GM18505 (cell line): ENCODE measurements at regions not wholly inside any gene's neighbourhood (a gene's known extent, or its start where the extent isn't known, plus 50 kb on each side); places are given as distances from the start of the nearest gene placed in this dataset.

Source experiments
- ATAC-seq: cut with Tn5 transposase; IDR thresholded peaks from one replicate; pipeline ENCODE4 v1.9.1; 2021; ENCODE audit not compliant: unreplicated experiment
- POLR2A ChIP-seq: IDR thresholded peaks from 4 replicates; pipeline ENCODE4 v1.6.1; 2011; ENCODE audit warnings: borderline replicate concordance; ENCODE audit not compliant: insufficient read depth, insufficient read length; ENCODE audit errors: extremely low read depth

DNA sequence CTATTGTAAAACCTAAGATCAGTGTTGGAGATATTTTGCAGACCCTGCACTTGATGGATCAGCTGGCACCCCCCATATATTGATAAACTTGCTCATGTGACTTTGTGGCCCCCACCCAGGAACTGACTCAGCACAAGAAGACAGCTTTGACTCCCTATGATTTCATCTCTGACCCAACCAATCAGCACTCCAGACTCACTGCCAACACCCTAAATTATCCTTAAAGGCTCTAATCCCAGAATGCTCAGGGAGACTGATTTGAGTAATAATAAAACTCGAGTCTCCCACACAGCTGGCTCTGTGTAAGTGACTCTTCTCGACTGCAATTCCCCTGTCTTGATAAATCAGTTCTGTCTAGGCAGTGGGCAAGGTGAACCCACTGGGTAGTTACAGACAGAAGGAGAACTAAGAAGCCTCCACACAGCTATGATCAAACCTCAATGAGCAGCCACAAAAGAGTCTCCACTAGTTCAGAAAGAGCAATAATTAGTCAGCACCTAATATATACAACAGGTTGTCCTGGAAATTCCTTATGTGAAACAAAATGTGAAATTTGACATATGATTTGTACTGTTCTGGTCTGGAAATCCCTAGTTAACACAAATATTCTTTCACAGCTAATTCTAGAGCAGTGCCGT is 52.2 kb downstream of the ACTL7B start:
- ATAC-seq, result no peak
- no peak for TF ChIP-seq POLR2A

DNA sequence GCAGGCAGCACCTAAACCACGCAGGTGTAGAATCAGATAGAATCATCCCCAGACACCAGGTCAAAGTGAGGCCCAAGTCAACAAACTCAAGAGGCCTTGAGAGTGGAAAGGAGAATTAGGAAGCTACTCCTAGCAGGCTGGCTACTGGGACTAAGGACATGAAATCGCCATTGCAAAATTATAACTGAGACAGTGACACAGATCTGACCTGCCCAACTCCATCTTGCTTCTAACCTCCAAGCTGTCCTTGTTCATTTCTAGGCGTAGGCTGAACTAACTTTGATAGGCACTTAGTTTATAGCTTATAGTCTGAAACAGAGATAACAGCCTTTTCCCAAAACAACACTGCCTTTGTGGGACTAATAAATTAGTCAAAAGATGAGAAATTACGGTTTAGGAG is 52.8 kb downstream of the ACTL7B start:
- no peak for TF ChIP-seq POLR2A
- no peak for ATAC-seq

DNA sequence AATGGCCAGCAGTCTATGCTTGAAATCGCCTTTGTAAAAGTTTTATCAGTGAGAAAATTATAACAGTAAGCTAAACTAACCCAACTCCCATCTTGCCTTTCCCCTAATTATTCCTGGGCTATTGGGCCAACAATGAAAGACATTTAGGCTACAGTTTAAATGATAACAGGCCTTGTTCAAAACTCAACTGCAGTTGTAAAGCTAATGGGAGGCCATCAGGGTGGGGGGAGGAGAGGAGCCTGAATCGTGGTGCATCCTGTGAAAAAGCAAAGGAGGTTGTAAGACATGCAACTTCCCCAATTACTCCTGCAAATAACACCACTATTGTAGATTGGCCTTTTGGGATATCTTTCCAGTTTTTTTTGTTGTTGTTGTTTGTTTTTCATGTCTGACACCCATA is 53.8 kb downstream of the ACTL7B start:
- ATAC-seq, result no peak
- TF ChIP-seq POLR2A, result no peak

DNA sequence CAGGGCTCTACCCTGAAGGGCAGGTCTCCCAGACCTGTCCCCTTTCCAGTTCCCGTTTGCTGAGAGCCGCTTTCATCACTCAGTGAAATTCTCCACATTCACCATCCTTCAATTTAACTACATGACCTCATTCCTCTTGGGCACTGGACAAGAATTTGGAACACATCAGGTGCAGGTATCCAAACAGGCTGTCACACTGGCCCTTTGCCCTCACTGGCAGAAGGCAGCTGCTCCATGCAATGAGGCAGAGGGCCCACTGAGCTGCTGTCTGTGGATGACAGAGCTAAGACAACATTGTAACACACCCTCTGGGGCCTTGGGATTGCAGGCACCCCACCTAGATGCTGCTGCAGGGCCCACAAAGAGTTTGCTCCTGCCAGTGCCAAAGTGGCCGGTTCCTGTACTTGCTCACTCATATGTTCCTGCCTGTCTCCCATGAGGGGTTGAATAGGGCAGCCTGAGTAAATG is 55.1 kb downstream of the ACTL7B start:
- no peak for ATAC-seq
- no peak for TF ChIP-seq POLR2A

DNA sequence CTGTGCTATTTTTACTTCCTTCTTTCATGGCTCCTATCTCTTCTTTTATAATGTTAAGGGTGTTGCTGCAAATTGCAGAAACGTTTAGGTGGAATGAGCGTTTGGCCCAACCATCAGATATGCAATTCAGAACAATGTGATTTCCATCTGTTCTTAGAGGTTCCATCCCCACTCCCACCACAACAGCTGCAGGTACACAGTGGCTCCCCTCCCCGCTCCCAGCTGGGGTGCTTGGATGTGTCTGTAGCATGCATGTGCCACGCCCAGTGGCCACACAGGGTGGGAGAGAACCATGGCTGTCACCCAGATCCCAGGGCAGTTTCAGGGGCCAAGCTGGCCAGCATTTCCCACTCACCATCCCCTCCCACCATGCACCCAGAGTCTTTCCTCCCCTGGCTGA is 62.2 kb downstream of the ACTL7B start:
- no peak for ATAC-seq
- no peak for TF ChIP-seq POLR2A

DNA sequence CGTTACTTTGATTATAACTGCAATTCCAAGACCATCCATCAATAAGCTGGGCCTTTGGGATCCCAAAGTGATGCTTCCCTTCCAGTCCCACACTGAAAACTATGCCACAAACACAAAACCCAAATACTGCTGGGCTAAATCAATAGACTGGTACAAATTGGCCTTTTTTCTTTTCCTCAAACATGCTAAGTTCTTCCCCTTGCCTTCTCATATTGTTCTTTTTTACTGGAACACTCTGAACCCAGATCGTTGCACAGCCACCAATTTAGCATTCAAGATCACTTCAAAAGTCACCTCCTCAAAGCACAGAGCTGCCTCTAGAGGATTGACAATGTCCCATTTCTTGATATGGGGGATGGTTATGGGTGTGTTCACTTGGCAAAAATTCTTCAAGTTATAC is 66.0 kb downstream of the ACTL7B start:
- ATAC-seq, result no peak
- no peak for TF ChIP-seq POLR2A

DNA sequence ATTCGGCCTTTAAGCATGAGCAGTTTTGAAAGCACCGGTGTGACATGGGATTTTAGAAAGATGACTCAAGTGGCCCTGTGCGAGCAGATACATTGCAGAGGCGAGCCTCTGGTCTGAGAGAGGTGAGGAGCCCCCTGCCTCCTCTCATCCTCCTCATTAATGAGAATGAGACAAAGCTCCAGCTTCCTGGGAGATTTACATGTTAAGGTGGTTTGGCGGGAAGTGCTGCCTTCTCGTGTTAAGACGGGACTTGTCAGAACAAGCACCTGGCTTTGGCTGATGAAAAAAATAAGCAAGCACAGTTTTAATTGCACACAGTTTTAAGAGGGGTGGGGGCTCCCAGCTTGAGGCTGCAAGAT is 68.1 kb downstream of the ACTL7B start:
- no peak for TF ChIP-seq POLR2A
- no peak for ATAC-seq

DNA sequence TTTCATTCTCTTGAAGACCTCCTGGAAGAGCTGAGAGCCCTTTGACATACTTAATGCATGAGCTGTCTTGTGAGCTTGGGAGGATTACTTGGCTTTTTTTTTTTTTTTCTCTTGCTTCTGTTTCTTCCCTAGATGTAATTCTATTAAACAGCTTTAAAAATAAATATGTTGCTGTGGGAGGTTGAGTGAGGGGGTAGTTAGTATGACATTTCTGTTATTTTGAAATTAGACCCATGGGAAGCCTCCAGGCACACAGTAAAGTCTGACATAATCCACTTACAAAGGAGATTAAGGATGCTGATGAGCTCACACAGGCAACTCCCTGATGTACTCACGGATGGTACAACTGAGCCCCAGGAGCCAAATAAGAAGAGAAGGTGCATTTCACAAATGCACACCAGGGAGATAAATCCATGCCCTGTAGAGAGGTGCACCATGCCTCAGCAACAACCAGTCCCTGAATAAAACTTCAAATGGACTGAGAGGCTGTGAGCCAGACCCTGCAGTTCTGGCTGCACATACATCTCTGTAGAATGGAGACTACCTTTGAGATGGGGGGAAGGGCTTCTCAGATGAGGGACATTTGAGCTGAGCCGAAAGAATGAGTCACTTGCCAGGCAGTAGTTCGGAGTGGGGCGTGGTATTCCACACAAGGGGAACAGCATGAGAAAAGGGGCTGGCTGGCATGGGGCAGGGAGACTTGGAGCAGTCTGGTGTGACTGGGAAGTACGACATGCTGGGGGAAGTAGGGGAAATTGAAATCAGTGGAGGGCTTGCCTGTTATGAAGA is 68.7 kb downstream of the ACTL7B start:
- no peak for TF ChIP-seq POLR2A
- ATAC-seq, result no peak

DNA sequence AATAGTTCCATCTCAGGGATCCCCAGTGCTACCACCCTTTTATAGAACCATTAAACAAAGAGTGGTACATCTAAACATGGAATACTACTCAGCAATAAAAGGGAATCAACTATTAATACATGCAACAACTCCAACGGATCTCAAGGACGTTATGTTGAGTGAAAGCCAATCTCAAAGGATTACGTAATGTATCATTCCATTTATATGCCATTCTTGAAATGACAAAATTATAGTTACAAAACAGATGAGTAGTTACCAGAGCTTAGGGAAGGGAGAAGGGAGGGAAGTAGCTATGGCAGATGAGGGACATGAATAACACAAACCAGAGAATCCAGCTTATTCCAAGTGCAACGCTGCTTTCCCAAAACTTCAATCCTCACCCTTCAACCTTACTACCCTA is 69.5 kb downstream of the ACTL7B start:
- no peak for TF ChIP-seq POLR2A
- no peak for ATAC-seq

DNA sequence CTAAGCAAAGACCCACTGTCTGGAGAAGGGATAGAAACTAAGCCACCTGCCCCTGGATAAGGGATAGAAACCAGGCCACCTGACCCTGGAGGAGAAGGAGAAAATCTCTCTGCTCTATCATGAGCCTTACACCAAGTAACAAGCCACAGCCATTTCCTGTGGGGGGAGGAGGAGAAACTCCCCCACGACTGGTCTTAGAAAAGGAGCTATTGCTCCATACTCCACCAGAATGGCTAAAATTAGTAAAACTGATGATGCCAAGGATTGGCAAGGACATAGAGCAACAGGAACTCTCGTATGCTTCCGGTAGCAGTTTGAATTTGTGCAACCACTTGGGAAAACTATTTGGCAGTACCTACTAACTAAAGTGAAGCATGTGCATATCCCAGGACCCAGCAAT is 70.8 kb downstream of the ACTL7B start:
- TF ChIP-seq POLR2A, result no peak
- ATAC-seq, result no peak

DNA sequence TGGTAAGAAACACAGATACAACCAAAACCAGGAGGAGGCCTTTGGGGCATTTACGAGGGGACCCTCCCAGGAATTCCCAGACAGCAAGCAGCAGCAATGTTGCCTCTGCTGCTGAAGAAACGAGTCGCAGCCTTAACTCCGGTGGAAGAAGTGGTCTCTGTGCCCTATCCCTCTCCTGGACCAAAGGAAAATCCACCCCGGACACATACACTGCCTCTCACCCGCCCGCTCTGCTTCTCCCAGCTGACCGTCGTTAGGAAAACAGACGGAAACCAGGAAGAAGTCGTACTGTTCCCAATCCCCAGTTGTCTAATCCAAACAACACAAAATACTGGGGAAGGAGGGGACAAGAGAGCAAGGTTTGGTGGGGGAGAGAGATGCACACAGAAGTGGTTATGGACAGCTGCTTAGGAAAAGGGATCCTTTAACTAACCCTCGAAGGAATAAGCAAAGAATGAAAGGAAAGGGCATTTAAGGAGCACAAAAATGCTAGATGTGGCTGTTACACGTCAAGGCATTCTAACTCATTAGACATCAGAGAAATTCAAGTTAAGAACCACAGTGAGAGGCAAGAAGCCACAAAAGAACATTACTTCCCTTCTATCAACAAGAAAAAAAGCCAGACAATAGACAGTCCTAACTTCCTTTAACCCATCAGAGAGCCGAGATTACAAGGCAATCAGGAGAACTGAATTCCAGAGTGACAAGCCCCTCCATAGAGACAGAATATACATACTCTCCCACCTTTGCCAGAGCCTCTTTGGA is 71.9 kb downstream of the ACTL7B start:
- no peak for ATAC-seq
- TF ChIP-seq POLR2A, result no peak

DNA sequence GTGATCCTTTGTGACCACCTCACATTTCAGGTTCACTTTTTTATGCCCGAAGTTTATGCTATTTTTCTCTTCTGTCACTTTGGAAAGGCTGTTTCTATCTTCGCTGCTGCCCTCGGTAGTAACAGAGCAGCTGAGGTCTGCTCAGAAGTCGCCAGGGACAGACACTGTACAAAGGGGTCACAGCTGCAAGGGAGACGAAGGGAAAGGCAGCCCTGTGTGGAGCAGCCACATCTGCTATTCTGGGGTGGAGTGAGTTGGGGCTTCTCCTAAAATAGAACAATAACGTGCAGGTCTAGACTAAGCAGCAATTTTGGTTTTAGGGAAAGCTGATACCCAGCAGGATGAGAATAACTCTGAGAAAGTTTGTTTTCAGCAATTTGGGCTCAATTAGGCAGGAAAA is 72.5 kb downstream of the ACTL7B start:
- no peak for ATAC-seq
- no peak for TF ChIP-seq POLR2A

DNA sequence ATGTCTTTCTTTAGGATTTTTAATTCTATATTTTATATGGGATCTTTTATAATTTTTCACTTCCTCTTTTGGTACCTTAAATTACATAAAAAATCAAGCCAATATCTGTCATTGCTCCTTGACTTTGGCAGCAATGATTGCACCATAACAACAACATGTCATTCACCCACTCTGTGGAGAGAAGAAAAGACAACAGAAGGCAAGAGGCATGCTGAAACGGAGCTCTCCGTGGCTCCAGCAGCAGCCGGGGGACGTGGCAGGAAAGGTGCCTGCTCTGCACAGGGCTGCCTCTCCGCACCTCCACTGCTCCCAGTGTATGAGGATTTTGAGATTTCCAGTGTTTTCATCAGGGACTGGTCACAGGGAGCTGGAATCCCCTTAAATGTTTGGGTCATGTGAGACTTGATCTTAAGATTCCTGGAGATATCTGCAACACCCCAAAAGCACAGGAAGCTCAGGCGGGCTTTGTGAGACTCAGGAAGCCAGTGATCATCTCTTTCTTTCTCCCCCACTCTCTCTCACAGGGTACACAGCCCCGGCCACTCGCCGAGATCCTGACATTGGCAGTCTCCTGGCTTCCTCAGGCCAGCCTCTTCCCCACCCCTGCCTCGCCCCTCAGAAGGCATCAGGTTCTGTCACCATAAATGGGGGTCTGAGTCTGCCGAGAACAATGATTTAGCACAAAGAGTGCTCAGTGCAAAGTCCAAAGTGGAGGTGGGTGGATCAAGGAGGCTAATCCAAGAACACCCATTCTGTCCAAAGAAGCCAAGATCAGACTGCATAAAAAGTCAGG is 74.6 kb downstream of the ACTL7B start:
- no peak for TF ChIP-seq POLR2A
- ATAC-seq, result no peak
